ENCODE measurements at regions not wholly inside any gene's neighbourhood (a gene's known extent, or its start where the extent isn't known, plus 50 kb on each side); places are given as distances from the start of the nearest gene placed in this dataset.

DNA sequence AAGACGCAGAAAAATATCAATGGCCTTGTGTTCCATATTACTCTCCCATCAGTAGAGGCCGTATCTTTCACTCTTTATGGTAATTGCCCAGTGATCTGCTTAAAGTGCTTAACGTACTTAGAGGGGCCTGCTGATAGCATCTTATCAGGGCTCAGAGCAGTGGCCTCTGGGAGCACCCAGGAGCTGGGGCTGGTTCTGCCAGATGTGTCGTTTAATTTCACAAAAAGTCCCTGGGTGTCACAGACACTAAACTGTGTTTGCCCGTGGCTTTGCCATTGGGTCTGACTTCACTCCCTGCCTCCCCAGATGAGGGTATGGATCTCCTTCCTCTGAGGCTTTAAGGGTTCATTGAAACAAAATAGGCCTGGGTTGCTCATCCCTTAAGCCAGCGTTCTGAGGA lies 435.3 kb downstream of the GATA3 start:
- DNase-seq (ENCODE audit: low read depth) = no peak
- no peak overlapping the region for H3K4me3 ChIP-seq (ENCODE audit: insufficient read depth, low read depth, low read length)
- no peak overlapping the region for H3K27ac ChIP-seq (ENCODE audit: low read depth, low read length)

DNA sequence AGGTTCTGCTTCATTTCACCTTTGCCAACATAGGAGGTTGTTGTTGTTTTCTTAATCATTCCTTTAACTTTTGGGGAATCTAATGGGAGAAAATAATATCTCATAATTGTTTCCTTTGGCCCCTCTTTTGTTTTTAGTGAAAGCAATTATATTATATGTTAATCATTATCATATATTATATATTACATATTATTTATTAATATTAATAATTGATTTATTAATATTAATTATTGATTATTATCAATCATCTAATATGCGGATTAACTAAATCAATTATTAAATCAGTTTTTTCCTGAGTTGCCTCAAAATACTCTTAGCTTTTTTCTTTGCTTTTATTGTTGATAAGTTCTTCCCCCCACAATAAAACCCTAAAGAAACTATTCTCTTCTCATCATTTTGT lies 443.8 kb downstream of the GATA3 start:
- Histone ChIP-seq H3K4me1 (ENCODE audit: insufficient read depth, low read length) (no peaks in the 10 kb centered on the region), H3K4me2 (ENCODE audit: low read length) (no peak overlapping the region), H3K27me3 (ENCODE audit: insufficient read depth, low read length) (no peaks in the 10 kb centered on the region), H3K36me3 (ENCODE audit: insufficient read depth, low read length) (no peaks in the 10 kb centered on the region), H2AFZ (ENCODE audit: low read depth, low read length) (no peak overlapping the region), H3K9me3 (ENCODE audit: insufficient read depth, low read depth, low read length) (no peaks in the 10 kb centered on the region), H3K4me3 (ENCODE audit: insufficient read depth, low read depth, low read length) (no peak overlapping the region), H3K27ac (ENCODE audit: low read depth, low read length) (no peak overlapping the region), H3K9ac (ENCODE audit: low read length) (no peak overlapping the region), H4K20me1 (ENCODE audit: insufficient read depth, low read length) (no peaks in the 10 kb centered on the region), H3K79me2 (ENCODE audit: insufficient read depth, low read length) (no peaks in the 10 kb centered on the region)
- Mint-ChIP-seq H3K27ac (ENCODE audit: unreplicated experiment) (no peak overlapping the region), H3K36me3 (ENCODE audit: low read depth, unreplicated experiment) (peaks cover 2% of the 10 kb centered on the region), H3K9me3 (ENCODE audit: unreplicated experiment) (peaks cover 4% of the 10 kb centered on the region), H3K4me3 (ENCODE audit: unreplicated experiment) (no peak overlapping the region), H3K4me1 (ENCODE audit: low read depth, unreplicated experiment) (no peaks in the 10 kb centered on the region), H3K27me3 (ENCODE audit: low read depth, unreplicated experiment) (peaks cover 8% of the 10 kb centered on the region)
- DNase-seq (ENCODE audit: low read depth) (no peak), FAIRE-seq (no peak)
- no peak for TF ChIP-seq EZH2 (IDR thresholded peaks at IDR 0.05; ENCODE audit: insufficient read depth, low read length)
- TF ChIP-seq, protein P1, sequence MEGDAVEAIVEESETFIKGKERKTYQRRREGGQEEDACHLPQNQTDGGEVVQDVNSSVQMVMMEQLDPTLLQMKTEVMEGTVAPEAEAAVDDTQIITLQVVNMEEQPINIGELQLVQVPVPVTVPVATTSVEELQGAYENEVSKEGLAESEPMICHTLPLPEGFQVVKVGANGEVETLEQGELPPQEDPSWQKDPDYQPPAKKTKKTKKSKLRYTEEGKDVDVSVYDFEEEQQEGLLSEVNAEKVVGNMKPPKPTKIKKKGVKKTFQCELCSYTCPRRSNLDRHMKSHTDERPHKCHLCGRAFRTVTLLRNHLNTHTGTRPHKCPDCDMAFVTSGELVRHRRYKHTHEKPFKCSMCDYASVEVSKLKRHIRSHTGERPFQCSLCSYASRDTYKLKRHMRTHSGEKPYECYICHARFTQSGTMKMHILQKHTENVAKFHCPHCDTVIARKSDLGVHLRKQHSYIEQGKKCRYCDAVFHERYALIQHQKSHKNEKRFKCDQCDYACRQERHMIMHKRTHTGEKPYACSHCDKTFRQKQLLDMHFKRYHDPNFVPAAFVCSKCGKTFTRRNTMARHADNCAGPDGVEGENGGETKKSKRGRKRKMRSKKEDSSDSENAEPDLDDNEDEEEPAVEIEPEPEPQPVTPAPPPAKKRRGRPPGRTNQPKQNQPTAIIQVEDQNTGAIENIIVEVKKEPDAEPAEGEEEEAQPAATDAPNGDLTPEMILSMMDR (IDR thresholded peaks at IDR 0.05; ENCODE audit: insufficient read depth, low read depth, low read length) = no peak

More for the DNA sequence above, 435.3 kb downstream of the GATA3 start:
- Histone ChIP-seq H3K9me3 (ENCODE audit: insufficient read depth, low read depth, low read length) (no peaks in the 10 kb centered on the region), H3K4me1 (ENCODE audit: insufficient read depth, low read length) (no peaks in the 10 kb centered on the region), H3K9ac (ENCODE audit: low read length) (no peak overlapping the region), H2AFZ (ENCODE audit: low read depth, low read length) (no peak overlapping the region), H3K79me2 (ENCODE audit: insufficient read depth, low read length) (no peaks in the 10 kb centered on the region), H4K20me1 (ENCODE audit: insufficient read depth, low read length) (no peaks in the 10 kb centered on the region), H3K4me2 (ENCODE audit: low read length) (no peak overlapping the region), H3K36me3 (ENCODE audit: insufficient read depth, low read length) (no peaks in the 10 kb centered on the region), H3K27me3 (ENCODE audit: insufficient read depth, low read length) (no peaks in the 10 kb centered on the region)
- peaks cover 3% of the 10 kb centered on the region for H3K9me3 Mint-ChIP-seq (ENCODE audit: unreplicated experiment)
- no peak overlapping the region for H3K4me3 Mint-ChIP-seq (ENCODE audit: unreplicated experiment)
- no peaks in the 10 kb centered on the region for H3K36me3 Mint-ChIP-seq (ENCODE audit: low read depth, unreplicated experiment)
- H3K27me3 Mint-ChIP-seq (ENCODE audit: low read depth, unreplicated experiment) = peaks cover 7% of the 10 kb centered on the region
- H3K4me1 Mint-ChIP-seq (ENCODE audit: low read depth, unreplicated experiment) = no peaks in the 10 kb centered on the region
- FAIRE-seq = no peak
- TF ChIP-seq, protein P1 (IDR thresholded peaks at IDR 0.05; ENCODE audit: insufficient read depth, low read depth, low read length) = no peak
- TF ChIP-seq EZH2 (IDR thresholded peaks at IDR 0.05; ENCODE audit: insufficient read depth, low read length) = no peak
- no peak overlapping the region for H3K27ac Mint-ChIP-seq (ENCODE audit: unreplicated experiment)

DNA sequence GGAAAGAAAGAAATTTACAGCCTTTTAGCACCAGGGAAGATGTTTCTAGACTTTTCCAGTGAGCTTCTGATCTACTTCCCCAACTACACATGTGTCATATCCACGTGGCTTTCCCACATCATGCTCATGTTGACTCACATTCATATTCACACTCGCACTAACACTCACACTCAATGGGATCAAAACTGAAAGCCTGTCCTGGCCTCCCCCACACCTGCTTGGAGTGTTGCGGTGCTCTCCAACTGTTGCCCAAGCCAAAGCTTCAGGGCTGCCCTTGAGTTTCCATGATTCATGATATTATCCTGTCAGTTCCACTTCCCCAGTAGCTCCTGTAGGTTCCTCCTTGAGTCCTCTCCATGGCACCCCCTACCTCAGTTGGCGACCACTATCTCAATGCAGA lies 444.4 kb downstream of the GATA3 start:
- no peaks in the 10 kb centered on the region for H3K36me3 ChIP-seq (ENCODE audit: insufficient read depth, low read length)
- DNase-seq (ENCODE audit: low read depth) (no peak), FAIRE-seq (no peak)
- H4K20me1 ChIP-seq (ENCODE audit: insufficient read depth, low read length) = no peaks in the 10 kb centered on the region
- no peak overlapping the region for H3K27ac Mint-ChIP-seq (ENCODE audit: unreplicated experiment)
- H3K79me2 ChIP-seq (ENCODE audit: insufficient read depth, low read length) = no peaks in the 10 kb centered on the region
- H3K4me1 Mint-ChIP-seq (ENCODE audit: low read depth, unreplicated experiment) = no peaks in the 10 kb centered on the region
- no peaks in the 10 kb centered on the region for H3K9me3 ChIP-seq (ENCODE audit: insufficient read depth, low read depth, low read length)
- no peak overlapping the region for H3K27ac ChIP-seq (ENCODE audit: low read depth, low read length)
- H3K4me3 Mint-ChIP-seq (ENCODE audit: unreplicated experiment) = no peak overlapping the region
- no peaks in the 10 kb centered on the region for H3K27me3 ChIP-seq (ENCODE audit: insufficient read depth, low read length)
- TF ChIP-seq, protein P1 (IDR thresholded peaks at IDR 0.05; ENCODE audit: insufficient read depth, low read depth, low read length) = no peak
- TF ChIP-seq EZH2 (IDR thresholded peaks at IDR 0.05; ENCODE audit: insufficient read depth, low read length) = no peak
- peaks cover 2% of the 10 kb centered on the region for H3K36me3 Mint-ChIP-seq (ENCODE audit: low read depth, unreplicated experiment)
- H3K4me3 ChIP-seq (ENCODE audit: insufficient read depth, low read depth, low read length) = no peak overlapping the region
- H3K4me1 ChIP-seq (ENCODE audit: insufficient read depth, low read length) = no peaks in the 10 kb centered on the region
- no peak overlapping the region for H2AFZ ChIP-seq (ENCODE audit: low read depth, low read length)
- H3K9me3 Mint-ChIP-seq (ENCODE audit: unreplicated experiment) = peaks cover 4% of the 10 kb centered on the region
- H3K9ac ChIP-seq (ENCODE audit: low read length) = no peak overlapping the region
- no peak overlapping the region for H3K4me2 ChIP-seq (ENCODE audit: low read length)
- peaks cover 4% of the 10 kb centered on the region for H3K27me3 Mint-ChIP-seq (ENCODE audit: low read depth, unreplicated experiment)
